HEK293 (cell line): ENCODE measurements at regions not wholly inside any gene's neighbourhood (a gene's known extent, or its start where the extent isn't known, plus 50 kb on each side); places are given as distances from the start of the nearest gene placed in this dataset.

Experiments used
- CTCF ChIA-PET: fragments of 350-600 bp; formaldehyde crosslinking; extraction: SDS; loops from one replicate; lab custom pipeline; 2021; ENCODE audit warnings: antibody characterized with exemption; lab: Yijun Ruan, JAX
- POLR2A ChIA-PET: fragments of 300-600 bp; formaldehyde crosslinking; extraction: SDS; loops from one replicate; lab custom pipeline; 2020; ENCODE audit warnings: antibody characterized with exemption, inconsistent platforms; lab: Yijun Ruan, JAX
- H3K27ac ChIP-seq: fragments of 200-500 bp; sonication (Bioruptor generic); 2 replicates; pipeline ENCODE4 v1.5.1; 2014; ENCODE audit warnings: low read depth, low read length, control low read depth, inconsistent platforms; ENCODE audit errors: extremely low read depth
- H3K36me3 ChIP-seq, 2 experiments: fragments of 200-500 bp in 1 of 2; sonication (Bioruptor generic) in 1 of 2; 1 replicate in 1 of 2; 2 replicates in 1 of 2; pipeline ENCODE4 v1.5.1; 2014 to 2017; ENCODE audit warnings: inconsistent platforms in 2 of 2, low read length in 2 of 2; ENCODE audit not compliant: control insufficient read depth in 2 of 2, insufficient read depth in 1 of 2
- H3K4me1 ChIP-seq: fragments of 200-500 bp; sonication (Bioruptor generic); 2 replicates; pipeline ENCODE4 v1.5.1; 2014; ENCODE audit warnings: mild to moderate bottlenecking, low read length, inconsistent platforms; ENCODE audit not compliant: control insufficient read depth, insufficient read depth
- H3K4me3 ChIP-seq: 2 replicates; pipeline ENCODE4 v1.5.1; 2011; ENCODE audit warnings: low read depth, mild to moderate bottlenecking, control low read depth, low read length, moderate library complexity
- H3K9me3 ChIP-seq: fragments of 200-500 bp; sonication (Bioruptor generic); 2 replicates; pipeline ENCODE4 v1.5.1; 2014; ENCODE audit warnings: low read depth, low read length, inconsistent platforms; ENCODE audit not compliant: control insufficient read depth, insufficient read depth
- GLI2 ChIP-seq: fragments of 450-650 bp; formaldehyde crosslinking; IDR thresholded peaks from 2 replicates; pipeline ENCODE4; 2017; ENCODE audit warnings: missing biosample characterization, missing genetic modification characterization, low read depth, borderline replicate concordance
- KLF1 ChIP-seq: fragments of 450-650 bp; formaldehyde crosslinking; IDR thresholded peaks from 2 replicates; pipeline ENCODE4 v1.5.1; 2016; ENCODE audit warnings: missing biosample characterization, missing genetic modification characterization
- KLF7 ChIP-seq: fragments of 450-650 bp; formaldehyde crosslinking; IDR thresholded peaks from 2 replicates; pipeline ENCODE4 v1.5.1; 2016; ENCODE audit warnings: missing biosample characterization, missing genetic modification characterization, borderline replicate concordance
- SALL2 ChIP-seq: fragments of 450-650 bp; formaldehyde crosslinking; IDR thresholded peaks from 2 replicates; pipeline ENCODE4 v1.5.0; 2017; ENCODE audit warnings: missing biosample characterization, mild to moderate bottlenecking, missing genetic modification characterization, borderline replicate concordance
- SCRT2 ChIP-seq: fragments of 450-650 bp; formaldehyde crosslinking; IDR thresholded peaks from 2 replicates; pipeline ENCODE4 v1.5.1; 2016; ENCODE audit warnings: missing biosample characterization, missing genetic modification characterization
- YY2 ChIP-seq: fragments of 450-650 bp; formaldehyde crosslinking; IDR thresholded peaks from 2 replicates; pipeline ENCODE4 v1.5.1; 2016; ENCODE audit warnings: missing biosample characterization, missing genetic modification characterization
- ZEB2 ChIP-seq: fragments of 450-650 bp; formaldehyde crosslinking; IDR thresholded peaks from 2 replicates; pipeline ENCODE4 v1.5.1; 2016; ENCODE audit warnings: missing biosample characterization, missing genetic modification characterization
- ZNF121 ChIP-seq: fragments of 450-650 bp; formaldehyde crosslinking; IDR thresholded peaks from 2 replicates; pipeline ENCODE4 v1.5.1; 2016; ENCODE audit warnings: missing biosample characterization, missing genetic modification characterization
- ZNF157 ChIP-seq: fragments of 450-650 bp; formaldehyde crosslinking; IDR thresholded peaks from 2 replicates; pipeline ENCODE4 v1.5.1; 2016; ENCODE audit warnings: missing biosample characterization, missing genetic modification characterization
- ZNF350 ChIP-seq: fragments of 450-650 bp; formaldehyde crosslinking; IDR thresholded peaks from 2 replicates; pipeline ENCODE4 v1.5.0; 2017; ENCODE audit warnings: missing biosample characterization, mild to moderate bottlenecking, missing genetic modification characterization
- ZNF398 ChIP-seq: fragments of 450-650 bp; formaldehyde crosslinking; IDR thresholded peaks from 2 replicates; pipeline ENCODE4 v1.5.1; 2017; ENCODE audit warnings: missing biosample characterization, missing genetic modification characterization
- ZNF501 ChIP-seq: fragments of 450-650 bp; formaldehyde crosslinking; IDR thresholded peaks from 2 replicates; pipeline ENCODE4 v1.5.1; 2016; ENCODE audit warnings: missing biosample characterization, missing genetic modification characterization
- ZNF555 ChIP-seq: fragments of 450-650 bp; formaldehyde crosslinking; conservative IDR thresholded peaks from 2 replicates; pipeline ENCODE4 v1.5.1; 2017; ENCODE audit warnings: missing biosample characterization, mild to moderate bottlenecking, missing genetic modification characterization, inconsistent platforms
- ZNF707 ChIP-seq: fragments of 450-650 bp; formaldehyde crosslinking; IDR thresholded peaks from 2 replicates; pipeline ENCODE4 v1.5.1; 2016; ENCODE audit warnings: missing biosample characterization, missing genetic modification characterization
- ZNF76 ChIP-seq: fragments of 450-650 bp; formaldehyde crosslinking; IDR thresholded peaks from 2 replicates; pipeline ENCODE4; 2016; ENCODE audit warnings: low read depth, missing biosample characterization, missing genetic modification characterization, borderline replicate concordance
- ZNF776 ChIP-seq: fragments of 450-650 bp; formaldehyde crosslinking; IDR thresholded peaks from 2 replicates; pipeline ENCODE4 v1.5.0; 2017; ENCODE audit warnings: missing biosample characterization, missing genetic modification characterization, borderline replicate concordance
- ZNF785 ChIP-seq: fragments of 450-650 bp; formaldehyde crosslinking; IDR thresholded peaks from 2 replicates; pipeline ENCODE4 v1.5.1; 2016; ENCODE audit warnings: missing biosample characterization, missing genetic modification characterization
- ZNF791 ChIP-seq: fragments of 450-650 bp; formaldehyde crosslinking; IDR thresholded peaks from 2 replicates; pipeline ENCODE4 v1.5.1; 2016; ENCODE audit warnings: missing biosample characterization, missing genetic modification characterization
- ZSCAN4 ChIP-seq: fragments of 450-650 bp; formaldehyde crosslinking; IDR thresholded peaks from 2 replicates; pipeline ENCODE4 v1.5.1; 2017; ENCODE audit warnings: missing biosample characterization, missing genetic modification characterization
- ZSCAN5A ChIP-seq: fragments of 450-650 bp; formaldehyde crosslinking; IDR thresholded peaks from 2 replicates; pipeline ENCODE4 v1.5.1; 2016; ENCODE audit warnings: missing biosample characterization, missing genetic modification characterization
- TF ChIP-seq, protein P1 (sequence below): fragments of 450-650 bp; formaldehyde crosslinking; IDR thresholded peaks from 2 replicates; pipeline ENCODE4 v1.5.1; 2017; ENCODE audit warnings: missing biosample characterization, missing genetic modification characterization
- TF ChIP-seq, protein P2 (sequence below): fragments of 450-650 bp; formaldehyde crosslinking; IDR thresholded peaks from 2 replicates; pipeline ENCODE4 v1.5.1; 2016; ENCODE audit warnings: missing biosample characterization, missing genetic modification characterization
- TF ChIP-seq, protein P3 (sequence below): fragments of 450-650 bp; formaldehyde crosslinking; IDR thresholded peaks from 2 replicates; pipeline ENCODE4 v1.5.1; 2016; ENCODE audit warnings: missing biosample characterization, missing genetic modification characterization

DNA sequence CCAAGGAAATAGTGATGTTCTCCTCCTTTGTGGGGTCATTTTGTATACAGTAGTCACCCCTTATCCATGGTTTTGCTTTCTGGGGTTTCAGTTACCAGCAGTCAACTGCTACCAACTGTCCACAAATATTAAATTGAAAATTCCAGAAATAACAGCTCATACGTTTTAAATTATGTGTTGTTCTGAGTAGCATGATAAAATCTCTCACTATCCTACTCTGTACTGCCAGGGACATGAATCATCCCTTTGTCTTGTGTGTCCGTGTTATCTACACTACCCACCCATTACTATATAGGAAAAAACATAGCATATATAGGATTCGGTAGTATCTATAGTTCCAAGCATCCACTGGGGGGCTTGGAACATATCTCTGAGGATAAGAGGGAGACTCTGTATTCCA, 120.9 kb upstream of the DCC start (continued):
- TF ChIP-seq, protein P1, sequence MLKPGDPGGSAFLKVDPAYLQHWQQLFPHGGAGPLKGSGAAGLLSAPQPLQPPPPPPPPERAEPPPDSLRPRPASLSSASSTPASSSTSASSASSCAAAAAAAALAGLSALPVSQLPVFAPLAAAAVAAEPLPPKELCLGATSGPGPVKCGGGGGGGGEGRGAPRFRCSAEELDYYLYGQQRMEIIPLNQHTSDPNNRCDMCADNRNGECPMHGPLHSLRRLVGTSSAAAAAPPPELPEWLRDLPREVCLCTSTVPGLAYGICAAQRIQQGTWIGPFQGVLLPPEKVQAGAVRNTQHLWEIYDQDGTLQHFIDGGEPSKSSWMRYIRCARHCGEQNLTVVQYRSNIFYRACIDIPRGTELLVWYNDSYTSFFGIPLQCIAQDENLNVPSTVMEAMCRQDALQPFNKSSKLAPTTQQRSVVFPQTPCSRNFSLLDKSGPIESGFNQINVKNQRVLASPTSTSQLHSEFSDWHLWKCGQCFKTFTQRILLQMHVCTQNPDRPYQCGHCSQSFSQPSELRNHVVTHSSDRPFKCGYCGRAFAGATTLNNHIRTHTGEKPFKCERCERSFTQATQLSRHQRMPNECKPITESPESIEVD (tag by site-specific recombination): no peak
- TF ChIP-seq ZNF157 (tag by site-specific recombination): no peak

DNA sequence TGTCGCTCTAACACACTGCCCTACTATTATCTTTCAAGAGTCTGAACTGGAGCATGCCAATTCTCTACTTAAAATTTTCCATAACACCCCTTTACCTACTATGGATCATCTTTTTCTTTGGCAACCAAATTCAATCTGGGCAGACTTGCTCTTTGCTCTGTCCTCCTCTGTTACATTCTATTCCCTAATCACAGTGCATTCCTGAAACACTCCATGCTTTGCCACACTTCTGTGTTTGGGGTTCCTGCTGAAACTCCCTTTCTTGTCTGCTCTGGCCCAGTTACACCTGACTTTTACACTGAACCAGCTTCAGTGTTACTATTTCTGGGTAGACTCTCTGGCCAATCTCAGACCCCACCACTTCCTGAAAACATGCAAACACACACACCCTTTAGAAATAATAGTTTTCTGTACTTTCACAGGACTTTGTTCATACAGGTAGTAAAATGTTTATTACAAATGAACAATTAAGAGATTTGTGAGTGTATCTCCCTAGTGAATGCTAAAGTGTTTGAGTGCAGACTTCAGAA, 119.9 kb upstream of the DCC start:
- H3K4me3 ChIP-seq: no peak overlapping the region
- POLR2A ChIA-PET: no interaction called here
- TF ChIP-seq ZNF398 (no peak), ZNF501 (tag by site-specific recombination) (no peak), YY2 (no peak), ZNF76 (tag by site-specific recombination) (no peak), ZNF121 (tag by site-specific recombination) (no peak), ZSCAN5A (no peak), ZNF785 (tag by site-specific recombination) (no peak)
- TF ChIP-seq, protein P2, sequence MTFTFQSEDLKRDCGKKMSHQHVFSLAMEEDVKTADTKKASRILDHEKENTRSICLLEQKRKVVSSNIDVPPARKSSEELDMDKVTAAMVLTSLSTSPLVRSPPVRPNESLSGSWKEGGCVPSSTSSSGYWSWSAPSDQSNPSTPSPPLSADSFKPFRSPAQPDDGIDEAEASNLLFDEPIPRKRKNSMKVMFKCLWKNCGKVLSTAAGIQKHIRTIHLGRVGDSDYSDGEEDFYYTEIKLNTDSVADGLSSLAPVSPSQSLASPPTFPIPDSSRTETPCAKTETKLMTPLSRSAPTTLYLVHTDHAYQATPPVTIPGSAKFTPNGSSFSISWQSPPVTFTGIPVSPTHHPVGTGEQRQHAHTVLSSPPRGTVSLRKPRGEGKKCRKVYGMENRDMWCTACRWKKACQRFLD: no peak
- TF ChIP-seq, protein P3, sequence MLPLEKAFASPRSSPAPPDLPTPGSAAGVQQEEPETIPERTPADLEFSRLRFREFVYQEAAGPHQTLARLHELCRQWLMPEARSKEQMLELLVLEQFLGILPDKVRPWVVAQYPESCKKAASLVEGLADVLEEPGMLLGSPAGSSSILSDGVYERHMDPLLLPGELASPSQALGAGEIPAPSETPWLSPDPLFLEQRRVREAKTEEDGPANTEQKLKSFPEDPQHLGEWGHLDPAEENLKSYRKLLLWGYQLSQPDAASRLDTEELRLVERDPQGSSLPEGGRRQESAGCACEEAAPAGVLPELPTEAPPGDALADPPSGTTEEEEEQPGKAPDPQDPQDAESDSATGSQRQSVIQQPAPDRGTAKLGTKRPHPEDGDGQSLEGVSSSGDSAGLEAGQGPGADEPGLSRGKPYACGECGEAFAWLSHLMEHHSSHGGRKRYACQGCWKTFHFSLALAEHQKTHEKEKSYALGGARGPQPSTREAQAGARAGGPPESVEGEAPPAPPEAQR (tag by site-specific recombination): no peak
- TF ChIP-seq, all 188 proteins: peak for 0
- no peaks in the 10 kb centered on the region for H3K4me1 ChIP-seq
- CTCF ChIA-PET: interaction anchor here (1.2 kb wide), 1 partner anchor 551 kb away, joined by 3 read pairs; no protein-coding TSS in a partner anchor
- H3K36me3 ChIP-seq: no peaks in the 10 kb centered on the region
- no peak overlapping the region for H3K27ac ChIP-seq
- H3K9me3 ChIP-seq: no peaks in the 10 kb centered on the region

GRCh38 chr18:52222211-52222610, 117.8 kb upstream of the DCC start:
- ChIA-PET CTCF (no interaction called here), POLR2A (no interaction called here)
- TF ChIP-seq KLF1 (tag by site-specific recombination): no peak
- TF ChIP-seq SCRT2 (tag by site-specific recombination): no peak
- TF ChIP-seq ZNF350 (tag by site-specific recombination): no peak
- TF ChIP-seq ZNF776 (tag by site-specific recombination): no peak
- no peak for TF ChIP-seq ZEB2 (tag by site-specific recombination)
- no peak for TF ChIP-seq ZNF501 (tag by site-specific recombination)
- no peak for TF ChIP-seq ZNF707 (tag by site-specific recombination)
- no peak for TF ChIP-seq ZNF555
- TF ChIP-seq, protein P3 (tag by site-specific recombination): no peak
- no peak for TF ChIP-seq ZSCAN4 (tag by site-specific recombination)
- TF ChIP-seq SALL2 (tag by site-specific recombination): no peak
- TF ChIP-seq KLF7 (tag by site-specific recombination): no peak
- no peak for TF ChIP-seq ZNF791 (tag by site-specific recombination)
- TF ChIP-seq GLI2 (tag by site-specific recombination): no peak

More at GRCh38 chr18:52222211-52222610, 117.8 kb upstream of the DCC start:
- no peak overlapping the region for H3K27ac ChIP-seq
- H3K9me3 ChIP-seq: no peaks in the 10 kb centered on the region
- H3K4me3 ChIP-seq: no peak overlapping the region
- H3K36me3 ChIP-seq: no peaks in the 10 kb centered on the region
- no peaks in the 10 kb centered on the region for H3K4me1 ChIP-seq
